ENCODE measurements at regions not wholly inside any gene's neighbourhood (a gene's known extent, or its start where the extent isn't known, plus 50 kb on each side); places are given as distances from the start of the nearest gene placed in this dataset.

DNA sequence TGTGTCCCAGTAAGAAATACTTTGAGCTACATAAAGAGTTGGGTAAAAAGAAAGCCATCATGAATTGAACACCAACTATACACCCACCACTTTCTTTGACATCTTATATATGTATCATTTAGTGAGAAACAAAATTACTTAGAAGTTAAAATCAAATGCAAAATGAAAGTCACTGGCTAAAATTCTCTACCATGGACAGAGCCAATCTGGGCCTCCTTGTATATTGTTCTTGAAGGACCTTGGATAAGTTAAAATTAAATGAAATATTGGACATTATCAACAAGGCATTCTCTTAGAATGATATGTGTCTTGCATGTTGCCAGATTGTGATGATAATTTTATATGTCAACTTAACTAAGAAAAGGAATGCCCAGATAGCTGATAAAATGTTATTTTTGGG lies 64.2 kb upstream of the CHL1 start (continued):
- TF ChIP-seq, protein P1, sequence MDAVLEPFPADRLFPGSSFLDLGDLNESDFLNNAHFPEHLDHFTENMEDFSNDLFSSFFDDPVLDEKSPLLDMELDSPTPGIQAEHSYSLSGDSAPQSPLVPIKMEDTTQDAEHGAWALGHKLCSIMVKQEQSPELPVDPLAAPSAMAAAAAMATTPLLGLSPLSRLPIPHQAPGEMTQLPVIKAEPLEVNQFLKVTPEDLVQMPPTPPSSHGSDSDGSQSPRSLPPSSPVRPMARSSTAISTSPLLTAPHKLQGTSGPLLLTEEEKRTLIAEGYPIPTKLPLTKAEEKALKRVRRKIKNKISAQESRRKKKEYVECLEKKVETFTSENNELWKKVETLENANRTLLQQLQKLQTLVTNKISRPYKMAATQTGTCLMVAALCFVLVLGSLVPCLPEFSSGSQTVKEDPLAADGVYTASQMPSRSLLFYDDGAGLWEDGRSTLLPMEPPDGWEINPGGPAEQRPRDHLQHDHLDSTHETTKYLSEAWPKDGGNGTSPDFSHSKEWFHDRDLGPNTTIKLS (IDR thresholded peaks at IDR 0.05; ENCODE audit: borderline replicate concordance, low read depth) = no peak
- TF ChIP-seq, protein P2, sequence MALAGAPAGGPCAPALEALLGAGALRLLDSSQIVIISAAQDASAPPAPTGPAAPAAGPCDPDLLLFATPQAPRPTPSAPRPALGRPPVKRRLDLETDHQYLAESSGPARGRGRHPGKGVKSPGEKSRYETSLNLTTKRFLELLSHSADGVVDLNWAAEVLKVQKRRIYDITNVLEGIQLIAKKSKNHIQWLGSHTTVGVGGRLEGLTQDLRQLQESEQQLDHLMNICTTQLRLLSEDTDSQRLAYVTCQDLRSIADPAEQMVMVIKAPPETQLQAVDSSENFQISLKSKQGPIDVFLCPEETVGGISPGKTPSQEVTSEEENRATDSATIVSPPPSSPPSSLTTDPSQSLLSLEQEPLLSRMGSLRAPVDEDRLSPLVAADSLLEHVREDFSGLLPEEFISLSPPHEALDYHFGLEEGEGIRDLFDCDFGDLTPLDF (CRISPR knock-in tag; IDR thresholded peaks at IDR 0.05) = no peak
- TF ChIP-seq YY1 (IDR thresholded peaks at IDR 0.05; ENCODE audit: borderline replicate concordance in 1 of 3, control insufficient read depth in 1 of 3, extremely low read depth in 1 of 3, insufficient read depth in 3 of 3, insufficient read length in 1 of 3, insufficient replicate concordance in 2 of 3, low read depth in 1 of 3, low read length in 2 of 3) (no peak), CBX5 (IDR thresholded peaks at IDR 0.05; ENCODE audit: borderline replicate concordance, low read depth) (no peak), ETS1 (conservative IDR thresholded peaks at IDR 0.05; ENCODE audit: control insufficient read depth, low read depth, low read length) (no peak), MAZ (CRISPR knock-in tag; conservative IDR thresholded peaks at IDR 0.05 in 1 of 2, IDR thresholded peaks at IDR 0.05 in 1 of 2) (no peak)

All from K562 (cell line).